GM23248 (cell line): ENCODE measurements at regions not wholly inside any gene's neighbourhood (a gene's known extent, or its start where the extent isn't known, plus 50 kb on each side); places are given as distances from the start of the nearest gene placed in this dataset.

Source experiments
- EZH2 ChIP-seq: fragments of 200-600 bp; sonication (generic); IDR thresholded peaks from 2 replicates; pipeline ENCODE4 v1.6.1; 2018; ENCODE audit warnings: antibody characterized with exemption, mild to moderate bottlenecking; ENCODE audit not compliant: insufficient read depth, poor library complexity, severe bottlenecking
- EZH2phosphoT487 ChIP-seq: fragments of 200-600 bp; sonication (generic); IDR thresholded peaks from 2 replicates; pipeline ENCODE4 v1.6.1; 2018; ENCODE audit warnings: antibody characterized with exemption, moderate library complexity, mild to moderate bottlenecking, low read depth; ENCODE audit not compliant: insufficient read depth

- TF ChIP-seq EZH2 (no peak), EZH2phosphoT487 (no peak)
Measured at GRCh38 chrX:46326161-46326560, 219.1 kb downstream of the ZNF674 start.
